8988T (cell line): ENCODE measurements at regions not wholly inside any gene's neighbourhood (a gene's known extent, or its start where the extent isn't known, plus 50 kb on each side); places are given as distances from the start of the nearest gene placed in this dataset.
A peak's percentile ranks its signal among the peaks of the same experiment; 100 is the strongest.
"Not testable (repeated sequence)": the region's sequence is repeated elsewhere in the genome, so short reads cannot be mapped to it uniquely, and the experiment has no call there.

ENCODE experiments used
- DNase-seq: peaks from one replicate; pipeline ENCODE4 v3.0.0; 2011

- not testable (repeated sequence) for DNase-seq
Measured at GRCh38 chr6:27825848-27826611, 86.2 kb downstream of the OR2B2 start.

DNA sequence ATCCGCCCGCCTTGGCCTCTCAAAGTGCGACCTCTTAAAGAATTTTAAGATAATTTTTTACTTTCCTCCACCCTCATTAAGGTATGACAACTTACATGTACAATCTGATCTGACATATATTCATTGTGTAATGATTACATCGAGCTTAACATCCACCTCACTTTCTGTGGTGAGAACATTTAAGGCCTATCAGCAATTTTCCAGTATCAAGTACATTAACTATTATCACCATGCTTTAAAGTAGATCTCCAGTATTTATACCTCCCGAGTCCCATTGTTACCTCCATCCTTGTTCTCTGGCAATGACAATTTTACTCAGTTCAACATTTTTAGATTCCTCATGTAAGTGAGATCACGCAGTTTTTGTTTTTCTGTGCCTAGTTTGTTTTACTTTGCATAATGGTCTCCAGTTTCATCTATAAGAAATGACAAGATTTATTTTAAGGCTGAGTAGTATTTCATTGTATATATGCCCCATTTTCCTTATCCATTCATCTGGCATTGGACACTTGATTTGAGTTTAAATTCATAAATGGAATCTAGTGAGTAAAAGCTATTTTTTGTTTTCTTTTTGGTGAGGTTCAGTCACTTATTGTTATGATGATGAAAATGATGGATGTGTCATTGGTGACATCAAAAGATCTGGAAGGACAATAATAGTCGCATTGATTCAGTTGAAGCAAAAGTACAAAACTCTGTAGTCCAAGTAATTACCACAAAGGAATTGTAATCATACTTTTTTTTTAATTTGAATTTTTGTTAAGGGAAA, 87.0 kb downstream of the OR2B2 start:
- no peak for DNase-seq

GRCh38 chr6:27824211-27825024, 87.8 kb downstream of the OR2B2 start:
- DNase-seq: not testable (repeated sequence)

DNA sequence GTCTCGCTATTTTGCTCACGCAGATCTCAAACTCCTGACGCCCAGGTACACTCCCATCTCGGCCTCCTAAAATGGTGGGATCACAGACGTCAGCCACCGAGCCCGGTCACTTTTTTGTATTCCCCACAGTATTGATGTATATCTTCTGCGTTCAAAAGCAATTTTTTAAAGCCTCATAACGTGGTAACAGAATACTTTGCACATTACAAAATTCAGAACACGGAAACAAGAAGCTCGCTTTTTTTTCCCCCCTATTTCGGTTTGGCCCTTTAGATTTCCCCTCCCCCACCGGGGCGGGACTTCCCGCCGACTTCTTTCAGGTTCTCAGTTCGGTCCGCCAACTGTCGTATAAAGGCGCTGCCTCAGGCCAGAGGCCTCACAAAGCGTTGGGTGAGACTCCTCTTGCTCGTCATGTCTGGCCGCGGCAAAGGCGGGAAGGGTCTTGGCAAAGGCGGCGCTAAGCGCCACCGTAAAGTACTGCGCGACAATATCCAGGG, 88.4 kb downstream of the OR2B2 start:
- not testable (repeated sequence) for DNase-seq

DNA sequence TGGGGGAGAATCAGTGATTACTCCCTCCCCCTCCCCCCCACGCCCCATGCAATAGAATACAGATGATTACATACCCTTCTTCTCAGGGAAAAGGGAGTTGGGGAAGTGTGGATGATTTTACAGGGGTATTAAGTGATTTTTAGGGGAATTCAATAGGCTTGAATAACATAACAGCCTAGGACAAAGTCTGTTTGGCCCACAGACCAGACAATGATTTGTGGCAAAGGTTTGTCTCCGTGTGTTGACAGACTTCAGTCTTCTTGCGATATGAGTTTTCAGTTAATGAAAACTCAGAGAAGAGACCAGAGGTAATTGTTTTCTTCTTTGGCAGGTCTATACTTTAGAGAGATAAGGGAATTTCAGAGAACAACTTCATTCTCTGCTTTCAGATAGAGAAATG, 95.3 kb downstream of the OR2B2 start:
- DNase-seq: no peak

DNA sequence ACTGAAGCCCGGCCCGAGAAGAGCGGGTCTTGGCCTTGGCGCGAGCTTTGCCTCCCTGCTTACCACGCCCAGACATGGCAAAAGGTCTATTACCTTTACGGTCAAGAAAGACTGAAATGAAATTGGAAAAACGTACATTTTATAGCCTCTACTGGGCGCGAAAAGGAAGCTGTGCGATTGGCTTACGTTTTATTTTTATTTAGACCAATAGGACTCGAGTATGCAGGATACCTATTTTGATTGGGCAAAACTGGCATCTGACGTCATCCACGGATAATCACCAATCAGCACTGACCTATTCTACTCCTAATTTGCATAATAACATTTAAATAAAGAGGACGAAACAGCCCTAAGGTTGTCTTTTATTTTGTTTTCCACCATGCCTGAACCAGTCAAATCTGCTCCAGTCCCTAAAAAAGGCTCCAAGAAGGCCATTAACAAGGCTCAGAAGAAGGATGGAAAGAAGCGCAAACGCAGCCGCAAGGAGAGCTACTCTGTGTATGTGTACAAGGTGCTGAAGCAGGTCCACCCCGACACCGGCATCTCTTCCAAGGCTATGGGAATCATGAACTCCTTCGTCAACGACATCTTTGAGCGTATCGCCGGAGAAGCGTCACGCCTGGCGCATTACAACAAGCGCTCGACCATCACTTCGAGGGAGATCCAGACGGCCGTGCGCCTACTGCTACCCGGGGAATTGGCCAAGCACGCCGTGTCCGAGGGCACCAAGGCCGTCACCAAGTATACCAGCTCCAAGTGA, 97.4 kb downstream of the OR2B2 start:
- no peak for DNase-seq

GRCh38 chr6:27814415-27814664, 97.9 kb downstream of the OR2B2 start:
- DNase-seq: not testable (repeated sequence)

GRCh38 chr6:27812805-27813492, 99.2 kb downstream of the OR2B2 start:
- DNase-seq: no peak

DNA sequence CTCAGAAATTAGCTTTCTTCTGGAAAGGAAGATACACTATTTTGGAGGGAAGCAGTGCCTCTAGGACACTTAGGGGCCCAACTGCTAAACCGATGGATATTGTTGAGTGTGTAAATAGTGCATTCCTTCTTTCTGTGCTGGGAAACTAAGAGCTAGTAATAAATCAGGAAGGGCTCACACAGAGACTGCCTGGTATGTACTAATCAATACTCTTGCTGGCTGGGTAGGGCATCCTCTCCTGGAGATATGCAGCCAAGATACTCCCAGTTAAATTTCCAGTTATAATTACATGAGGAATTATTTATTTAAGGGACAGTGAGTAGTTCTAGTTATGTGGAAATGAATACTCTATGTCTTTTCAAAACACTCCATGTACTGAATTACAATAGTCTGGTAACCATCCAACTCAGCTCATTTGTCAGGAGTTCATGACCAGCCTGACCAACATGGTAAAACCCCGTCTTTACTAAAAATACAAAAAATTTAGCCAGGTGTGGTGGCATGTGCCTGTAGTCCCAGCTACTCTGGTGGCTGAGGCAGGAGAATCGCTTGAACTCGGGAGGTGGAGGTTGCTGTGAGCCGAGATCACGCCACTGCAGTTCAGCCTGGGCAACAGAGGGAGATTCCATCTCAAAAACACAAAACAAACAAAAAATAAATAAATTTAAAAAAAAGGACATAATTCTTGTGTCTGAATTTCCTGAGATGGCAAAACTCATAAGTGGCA, 100.0 kb downstream of the OR2B2 start:
- no peak for DNase-seq

- DNase-seq: no peak
Measured at GRCh38 chr6:27811451-27811772, 100.8 kb downstream of the OR2B2 start.

GRCh38 chr6:27810768-27811450, 101.3 kb downstream of the OR2B2 start:
- DNase-seq: no peak

GRCh38 chr6:27809939-27810767, 102.0 kb downstream of the OR2B2 start:
- peak; percentile 39 for DNase-seq

DNA sequence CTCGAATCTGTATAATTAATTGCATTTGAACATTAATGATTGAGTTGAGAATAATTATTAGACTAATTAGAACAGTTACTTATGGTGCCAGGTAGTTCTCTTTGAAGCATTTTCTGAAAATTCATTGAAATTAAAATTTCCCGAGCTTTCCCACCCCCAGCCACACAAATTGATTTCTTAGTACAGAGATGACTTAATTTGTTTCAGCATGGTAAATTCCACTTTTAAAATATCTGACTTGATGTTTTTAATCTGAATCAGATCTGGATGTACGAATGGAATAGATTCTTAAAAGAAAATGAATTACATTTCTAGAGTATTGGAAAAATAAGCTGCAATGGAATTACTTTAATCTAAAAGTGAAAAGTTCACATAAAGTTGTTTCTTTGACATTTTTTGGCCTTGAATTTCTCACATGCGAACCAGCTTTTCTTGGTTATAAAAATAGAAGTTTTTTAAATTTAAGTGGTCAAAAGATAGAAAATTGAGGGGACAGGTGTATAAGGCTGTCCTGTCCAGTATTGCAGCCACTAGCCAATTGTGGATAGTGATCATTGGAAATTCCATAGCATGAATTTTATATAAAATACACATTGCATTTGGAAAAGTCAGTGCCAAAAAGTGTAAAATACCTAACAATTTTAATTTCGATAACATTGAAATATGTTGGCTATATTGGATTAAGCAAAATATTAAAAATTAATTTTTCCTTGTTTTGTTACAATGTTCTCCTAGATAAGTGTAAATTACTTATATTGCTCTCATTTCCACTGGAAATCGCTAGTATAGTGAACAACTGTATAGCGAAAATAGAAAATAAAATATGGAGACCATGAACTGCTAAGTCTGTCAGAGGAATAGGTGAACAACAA, 102.9 kb downstream of the OR2B2 start:
- DNase-seq: no peak

GRCh38 chr6:27808242-27809066, 103.7 kb downstream of the OR2B2 start:
- not testable (repeated sequence) for DNase-seq

GRCh38 chr6:27807441-27808241, 104.6 kb downstream of the OR2B2 start:
- not testable (repeated sequence) for DNase-seq

GRCh38 chr6:27806981-27807440, 105.2 kb downstream of the OR2B2 start:
- no peak for DNase-seq

GRCh38 chr6:27805347-27805746, 106.8 kb downstream of the OR2B2 start:
- no peak for DNase-seq
